Activated CD4-positive, alpha-beta T cell treated with anti-CD3 and anti-CD28 coated beads for 36 hours (primary cell): ENCODE measurements at regions not wholly inside any gene's neighbourhood (a gene's known extent, or its start where the extent isn't known, plus 50 kb on each side); places are given as distances from the start of the nearest gene placed in this dataset.

Experiments used
- ATAC-seq: fragments of 200-7000 bp; cut with Tn5 transposase; one replicate; pipeline ENCODE4 v1.10.0; 2021; ENCODE audit warnings: mild to moderate bottlenecking, moderate library complexity
- CTCF ChIA-PET: fragments of 350-600 bp; sonication (Branson Sonifier 250); formaldehyde crosslinking; loops from one replicate; lab custom pipeline; 2021; ENCODE audit warnings: antibody characterized with exemption; lab: Charles Lee
- POLR2A ChIA-PET: fragments of 350-600 bp; sonication (Branson Sonifier 250); formaldehyde crosslinking; loops from one replicate; lab custom pipeline; 2021; ENCODE audit warnings: antibody characterized with exemption, inconsistent platforms; lab: Charles Lee
- DNase-seq: peaks from one replicate; pipeline ENCODE4 v3.0.0-alpha.2; 2020
- H3K27ac Mint-ChIP-seq: one replicate; pipeline ENCODE4 v1.8.0; 2021; ENCODE audit warnings: mixed read lengths
- H3K27me3 Mint-ChIP-seq: one replicate; pipeline ENCODE4 v1.8.0; 2021; ENCODE audit warnings: mixed read lengths
- H3K36me3 Mint-ChIP-seq: one replicate; pipeline ENCODE4 v1.8.0; 2021; ENCODE audit warnings: low read depth, mixed read lengths
- H3K4me1 Mint-ChIP-seq: one replicate; pipeline ENCODE4 v1.8.0; 2021; ENCODE audit warnings: mixed read lengths
- H3K4me3 Mint-ChIP-seq: one replicate; pipeline ENCODE4 v1.8.0; 2021; ENCODE audit warnings: mild to moderate bottlenecking, moderate library complexity, mixed read lengths
- H3K9me3 Mint-ChIP-seq: one replicate; pipeline ENCODE4 v1.8.0; 2021; ENCODE audit warnings: low read depth, mixed read lengths
- intact Hi-C, 2 experiments: fragments of 100-400 bp; cut with DNase I in 1 of 2; cut with micrococcal nuclease in 1 of 2; formaldehyde crosslinking; loops; one replicate each; pipeline versions ENCODE4 v1.14.2 to v1.15.1; 2022 to 2024; cut with DNase I, micrococcal nuclease

DNA sequence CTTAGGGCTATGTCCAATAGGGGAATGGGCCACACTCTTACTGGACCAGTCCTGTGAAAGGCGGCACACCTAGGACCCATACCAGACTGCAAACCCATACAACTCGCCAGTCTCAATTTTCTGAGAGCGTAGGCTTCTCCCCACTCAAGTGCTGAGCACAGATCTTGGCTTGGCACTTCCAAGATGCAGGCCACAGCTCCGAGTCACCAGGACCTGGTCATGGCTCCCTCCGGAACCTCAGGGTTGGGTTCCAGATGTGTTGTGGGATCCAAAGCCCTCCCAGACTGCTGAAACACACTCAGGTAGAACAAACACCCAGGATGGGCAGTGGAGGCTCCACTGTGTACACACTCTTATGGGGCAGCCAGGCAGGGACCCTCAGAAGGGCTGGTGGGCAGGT, 103.3 kb downstream of the TMEM144 start:
- POLR2A ChIA-PET, result no interaction called here
- Mint-ChIP-seq H3K27me3 (peaks cover 4% of the 10 kb centered on the region), H3K4me3 (no peak overlapping the region), H3K27ac (no peak overlapping the region), H3K9me3 (peaks cover 3% of the 10 kb centered on the region), H3K36me3 (no peaks in the 10 kb centered on the region), H3K4me1 (no peaks in the 10 kb centered on the region)
- DNase-seq (no peak), ATAC-seq (no peak)
- CTCF ChIA-PET, result no interaction called here
- intact Hi-C loops, result no loop called here

- ATAC-seq, result no peak
- Mint-ChIP-seq H3K27me3 (peaks cover 4% of the 10 kb centered on the region), H3K9me3 (no peaks in the 10 kb centered on the region), H3K27ac (no peak overlapping the region), H3K36me3 (no peaks in the 10 kb centered on the region), H3K4me1 (no peaks in the 10 kb centered on the region), H3K4me3 (no peak overlapping the region)
- intact Hi-C loops, result no loop called here
- POLR2A ChIA-PET, result no interaction called here
- DNase-seq, result no peak
- CTCF ChIA-PET, result interaction anchor here (1.0 kb wide), 1 partner anchor 15 kb away, joined by 4 read pairs; no protein-coding TSS in a partner anchor
Measured at GRCh38 chr4:158314756-158315487, 104.6 kb downstream of the TMEM144 start.

DNA sequence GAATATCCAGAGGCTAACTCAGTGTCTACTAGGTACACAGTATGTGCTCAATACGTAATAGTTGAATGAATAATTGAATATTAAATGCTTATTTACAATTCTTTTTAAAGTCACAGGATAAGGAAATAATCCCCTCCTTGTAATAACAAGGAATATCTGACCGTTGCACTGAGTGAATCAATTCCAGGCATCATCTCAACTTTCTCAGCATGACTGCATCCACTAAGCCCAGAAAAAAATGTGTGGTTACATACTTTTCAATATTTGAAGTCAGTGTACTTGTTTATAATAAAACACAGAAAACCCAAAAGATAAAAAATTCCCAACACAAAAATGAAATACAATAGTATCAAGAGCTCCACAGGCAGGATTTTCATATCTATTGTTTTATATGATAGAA, 105.4 kb downstream of the TMEM144 start:
- H3K4me1 Mint-ChIP-seq, result no peaks in the 10 kb centered on the region
- ATAC-seq, result no peak
- ChIA-PET POLR2A (no interaction called here), CTCF (interaction anchor here (1.0 kb wide), 1 partner anchor 16 kb away, joined by 4 read pairs; no protein-coding TSS in a partner anchor)
- H3K36me3 Mint-ChIP-seq, result no peaks in the 10 kb centered on the region
- DNase-seq, result no peak
- H3K27me3 Mint-ChIP-seq, result peaks cover 4% of the 10 kb centered on the region
- H3K27ac Mint-ChIP-seq, result no peak overlapping the region
- H3K4me3 Mint-ChIP-seq, result no peak overlapping the region
- H3K9me3 Mint-ChIP-seq, result no peaks in the 10 kb centered on the region
- intact Hi-C loops, result no loop called here

GRCh38 chr4:158316264-158316663, 106.0 kb downstream of the TMEM144 start:
- Mint-ChIP-seq H3K36me3 (no peaks in the 10 kb centered on the region), H3K4me3 (no peak overlapping the region), H3K27ac (no peak overlapping the region), H3K4me1 (no peaks in the 10 kb centered on the region), H3K27me3 (peaks cover 4% of the 10 kb centered on the region), H3K9me3 (no peaks in the 10 kb centered on the region)
- ChIA-PET POLR2A (no interaction called here), CTCF (no interaction called here)
- no peak for DNase-seq
- intact Hi-C loops, result no loop called here
- no peak for ATAC-seq

DNA sequence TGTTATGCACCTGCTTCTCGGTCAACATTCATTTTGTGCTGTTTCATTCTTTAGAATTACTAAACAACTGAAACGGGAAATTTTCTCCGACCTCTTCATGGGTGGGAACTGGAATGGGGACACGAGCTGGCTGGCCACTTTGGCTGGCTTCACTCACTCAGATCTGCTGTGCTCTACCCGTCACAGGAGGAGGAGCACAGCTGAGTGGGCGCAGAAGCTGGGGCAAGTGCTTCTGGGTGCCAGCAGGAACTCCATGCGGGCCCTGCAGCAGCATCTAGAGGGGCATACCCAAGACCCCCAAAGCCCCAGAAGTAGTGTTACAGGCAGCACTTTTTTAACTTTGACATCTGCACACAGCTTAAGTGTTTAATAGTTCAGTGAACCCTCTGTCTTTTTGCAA, 109.6 kb downstream of the TMEM144 start:
- Mint-ChIP-seq H3K36me3 (no peaks in the 10 kb centered on the region), H3K4me1 (no peaks in the 10 kb centered on the region), H3K4me3 (no peak overlapping the region), H3K9me3 (no peaks in the 10 kb centered on the region), H3K27ac (no peak overlapping the region), H3K27me3 (peaks cover 2% of the 10 kb centered on the region)
- ChIA-PET CTCF (no interaction called here), POLR2A (no interaction called here)
- DNase-seq (no peak), ATAC-seq (no peak)
- intact Hi-C loops, result no loop called here

DNA sequence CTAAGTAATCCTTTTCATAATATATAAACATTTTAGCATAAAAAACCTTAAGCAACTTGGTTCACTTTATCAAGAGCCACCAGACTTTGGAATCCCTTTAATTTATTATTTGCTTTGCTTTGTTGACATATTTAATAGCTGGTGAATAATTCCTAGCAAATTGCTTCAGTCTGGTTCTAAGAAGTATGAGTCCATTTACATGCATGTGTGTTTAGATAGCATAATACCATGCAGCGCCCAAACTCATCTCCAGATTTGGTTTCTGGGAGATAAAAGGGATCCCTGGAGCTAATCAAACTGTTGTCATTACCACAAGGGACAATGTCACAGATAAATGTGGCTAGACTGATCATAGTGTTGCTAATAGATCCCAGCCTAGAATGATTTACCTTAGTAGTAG, 111.8 kb downstream of the TMEM144 start:
- H3K9me3 Mint-ChIP-seq, result no peaks in the 10 kb centered on the region
- H3K4me3 Mint-ChIP-seq, result no peak overlapping the region
- peaks cover 2% of the 10 kb centered on the region for H3K27me3 Mint-ChIP-seq
- intact Hi-C loops, result no loop called here
- ChIA-PET CTCF (interaction anchor here (0.7 kb wide), 1 partner anchor 10 kb away, joined by 4 read pairs; no protein-coding TSS in a partner anchor), POLR2A (no interaction called here)
- no peaks in the 10 kb centered on the region for H3K4me1 Mint-ChIP-seq
- ATAC-seq (no peak), DNase-seq (no peak)
- no peaks in the 10 kb centered on the region for H3K36me3 Mint-ChIP-seq
- no peak overlapping the region for H3K27ac Mint-ChIP-seq

DNA sequence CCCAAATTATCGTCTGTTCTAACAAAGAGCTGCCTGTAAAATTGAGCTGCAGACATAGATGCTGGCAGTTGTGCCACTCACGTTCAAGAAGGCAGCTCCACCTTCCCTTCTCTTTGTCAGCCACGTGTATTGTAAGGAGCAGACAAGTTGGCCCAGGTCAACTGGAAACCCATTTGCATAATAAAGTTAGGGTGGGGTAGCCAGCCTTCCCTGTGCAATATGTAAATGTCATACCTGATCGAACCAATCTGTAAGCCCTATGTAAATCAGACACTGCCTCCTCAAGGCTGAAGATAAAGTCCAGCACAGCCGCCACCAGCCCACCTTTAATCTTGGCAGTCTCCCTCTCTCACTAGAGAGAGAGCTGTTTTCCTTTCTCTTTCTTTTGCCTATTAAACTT, 117.2 kb downstream of the TMEM144 start:
- no peak for ATAC-seq
- no peaks in the 10 kb centered on the region for H3K4me1 Mint-ChIP-seq
- H3K27me3 Mint-ChIP-seq, result no peaks in the 10 kb centered on the region
- CTCF ChIA-PET, result no interaction called here
- no peaks in the 10 kb centered on the region for H3K36me3 Mint-ChIP-seq
- H3K9me3 Mint-ChIP-seq, result no peaks in the 10 kb centered on the region
- H3K27ac Mint-ChIP-seq, result no peak overlapping the region
- no peak for DNase-seq
- H3K4me3 Mint-ChIP-seq, result no peak overlapping the region
- intact Hi-C loops, result no loop called here
- POLR2A ChIA-PET, result no interaction called here

DNA sequence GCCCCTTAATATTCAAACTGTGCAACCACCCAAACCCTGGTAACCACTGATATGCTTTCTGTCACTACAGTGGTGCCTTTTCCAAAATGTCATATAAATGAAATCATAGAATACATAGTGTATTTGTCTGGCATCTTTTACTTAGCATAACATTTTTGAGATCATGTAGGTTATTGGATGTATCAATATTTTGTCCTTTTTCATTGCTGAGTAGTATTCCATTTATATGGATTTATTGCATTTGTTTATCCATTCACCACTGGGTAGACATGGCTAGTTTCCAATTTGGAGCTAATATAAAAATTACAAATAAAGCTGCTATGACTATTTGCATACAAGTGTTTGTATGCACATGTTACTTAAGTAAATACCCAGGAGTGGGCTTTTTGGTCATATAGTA, 121.6 kb downstream of the TMEM144 start:
- Mint-ChIP-seq H3K4me1 (no peaks in the 10 kb centered on the region), H3K36me3 (no peaks in the 10 kb centered on the region), H3K9me3 (no peaks in the 10 kb centered on the region), H3K4me3 (no peak overlapping the region), H3K27me3 (no peaks in the 10 kb centered on the region), H3K27ac (no peak overlapping the region)
- ATAC-seq, result no peak
- CTCF ChIA-PET, result interaction anchor here (0.7 to 1.0 kb wide), 2 partner anchors 75 to 465 kb away, joined by 3 read pairs; no protein-coding TSS in a partner anchor
- intact Hi-C loops, result no loop called here
- POLR2A ChIA-PET, result no interaction called here
- DNase-seq, result no peak

GRCh38 chr4:158333820-158334219, 123.5 kb downstream of the TMEM144 start:
- ChIA-PET POLR2A (no interaction called here), CTCF (no interaction called here)
- Mint-ChIP-seq H3K27me3 (no peaks in the 10 kb centered on the region), H3K27ac (no peak overlapping the region), H3K4me3 (no peak overlapping the region), H3K36me3 (no peaks in the 10 kb centered on the region), H3K9me3 (no peaks in the 10 kb centered on the region), H3K4me1 (no peaks in the 10 kb centered on the region)
- DNase-seq (no peak), ATAC-seq (no peak)
- intact Hi-C loops, result no loop called here

- Mint-ChIP-seq H3K36me3 (no peaks in the 10 kb centered on the region), H3K4me1 (no peaks in the 10 kb centered on the region), H3K9me3 (no peaks in the 10 kb centered on the region), H3K27me3 (peaks cover 2% of the 10 kb centered on the region), H3K27ac (no peak overlapping the region), H3K4me3 (no peak overlapping the region)
- DNase-seq (no peak), ATAC-seq (no peak)
- ChIA-PET POLR2A (no interaction called here), CTCF (no interaction called here)
- intact Hi-C loops, result no loop called here
Measured at GRCh38 chr4:158341896-158342295, 131.6 kb downstream of the TMEM144 start.

DNA sequence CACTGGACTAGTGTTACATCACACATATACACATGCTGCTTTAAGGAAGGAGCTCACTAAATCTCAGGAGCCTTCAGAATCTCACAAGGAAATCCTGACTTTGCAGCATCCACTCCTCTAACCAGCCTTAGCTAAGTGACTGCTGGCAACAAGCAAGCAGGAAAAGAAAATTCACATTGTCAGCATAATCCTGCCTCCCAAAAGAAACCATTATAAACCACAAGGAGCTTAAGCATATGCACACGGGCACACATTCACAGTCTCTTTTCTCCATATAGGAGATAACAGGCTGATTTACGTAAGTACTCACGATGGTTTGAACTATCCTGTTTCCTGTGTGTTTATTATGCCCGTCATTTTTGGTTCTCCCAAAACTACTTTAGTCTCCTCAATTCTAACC, 136.3 kb downstream of the TMEM144 start:
- no peaks in the 10 kb centered on the region for H3K36me3 Mint-ChIP-seq
- ATAC-seq (no peak), DNase-seq (no peak)
- ChIA-PET POLR2A (no interaction called here), CTCF (no interaction called here)
- H3K4me1 Mint-ChIP-seq, result no peaks in the 10 kb centered on the region
- intact Hi-C loops, result no loop called here
- H3K4me3 Mint-ChIP-seq, result no peak overlapping the region
- H3K27ac Mint-ChIP-seq, result no peak overlapping the region
- no peaks in the 10 kb centered on the region for H3K9me3 Mint-ChIP-seq
- H3K27me3 Mint-ChIP-seq, result no peaks in the 10 kb centered on the region

DNA sequence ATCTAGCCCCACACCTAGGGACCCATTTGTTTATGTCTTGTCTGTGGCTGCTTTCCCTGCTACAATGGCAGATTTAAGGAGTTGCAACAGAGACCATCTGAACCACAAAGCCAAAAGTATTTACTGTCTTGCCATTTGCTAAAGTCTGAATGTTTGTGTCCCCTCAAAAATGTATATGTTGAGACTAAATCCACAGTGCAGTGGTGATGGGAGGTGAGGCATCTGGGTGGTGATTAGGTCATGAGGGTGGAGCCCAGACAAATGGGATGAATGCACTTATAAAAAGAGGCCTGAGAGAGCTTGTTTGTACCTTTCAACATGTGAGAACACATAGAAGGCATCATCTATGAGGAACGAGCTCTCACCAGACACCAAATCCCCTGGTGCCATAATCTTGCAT, 137.3 kb downstream of the TMEM144 start:
- POLR2A ChIA-PET, result no interaction called here
- H3K27ac Mint-ChIP-seq, result no peak overlapping the region
- CTCF ChIA-PET, result no interaction called here

More for the DNA sequence above, 137.3 kb downstream of the TMEM144 start:
- H3K36me3 Mint-ChIP-seq, result no peaks in the 10 kb centered on the region
- no peaks in the 10 kb centered on the region for H3K9me3 Mint-ChIP-seq
- no peaks in the 10 kb centered on the region for H3K4me1 Mint-ChIP-seq
- ATAC-seq (no peak), DNase-seq (no peak)
- H3K27me3 Mint-ChIP-seq, result no peaks in the 10 kb centered on the region
- intact Hi-C loops, result no loop called here
- no peak overlapping the region for H3K4me3 Mint-ChIP-seq
